ENCODE measurements at regions not wholly inside any gene's neighbourhood (a gene's known extent, or its start where the extent isn't known, plus 50 kb on each side); places are given as distances from the start of the nearest gene placed in this dataset.

DNA sequence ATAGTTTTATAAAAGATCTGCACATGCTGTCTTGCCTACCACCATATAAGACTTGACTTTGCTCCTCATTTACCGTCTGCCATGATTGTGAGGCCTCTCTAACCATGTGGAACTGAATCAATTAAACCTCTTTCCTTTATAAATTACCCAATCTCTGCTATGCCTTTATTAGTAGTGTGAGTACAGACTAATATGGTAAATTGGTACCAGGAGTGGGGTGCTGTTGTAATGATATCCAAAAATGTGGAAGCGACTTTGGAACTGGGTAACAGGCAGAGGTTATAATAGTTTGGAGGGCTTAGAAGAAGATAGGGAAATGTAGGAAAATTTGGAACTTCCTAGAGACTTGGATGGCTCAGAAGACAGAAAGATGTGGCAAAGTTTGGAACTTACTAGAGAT, 64.2 kb upstream of the TFAP2D start:
- TF ChIP-seq EZH2 (IDR thresholded peaks at IDR 0.05; ENCODE audit: borderline replicate concordance, low read length): no peak
- TF ChIP-seq, protein P1, sequence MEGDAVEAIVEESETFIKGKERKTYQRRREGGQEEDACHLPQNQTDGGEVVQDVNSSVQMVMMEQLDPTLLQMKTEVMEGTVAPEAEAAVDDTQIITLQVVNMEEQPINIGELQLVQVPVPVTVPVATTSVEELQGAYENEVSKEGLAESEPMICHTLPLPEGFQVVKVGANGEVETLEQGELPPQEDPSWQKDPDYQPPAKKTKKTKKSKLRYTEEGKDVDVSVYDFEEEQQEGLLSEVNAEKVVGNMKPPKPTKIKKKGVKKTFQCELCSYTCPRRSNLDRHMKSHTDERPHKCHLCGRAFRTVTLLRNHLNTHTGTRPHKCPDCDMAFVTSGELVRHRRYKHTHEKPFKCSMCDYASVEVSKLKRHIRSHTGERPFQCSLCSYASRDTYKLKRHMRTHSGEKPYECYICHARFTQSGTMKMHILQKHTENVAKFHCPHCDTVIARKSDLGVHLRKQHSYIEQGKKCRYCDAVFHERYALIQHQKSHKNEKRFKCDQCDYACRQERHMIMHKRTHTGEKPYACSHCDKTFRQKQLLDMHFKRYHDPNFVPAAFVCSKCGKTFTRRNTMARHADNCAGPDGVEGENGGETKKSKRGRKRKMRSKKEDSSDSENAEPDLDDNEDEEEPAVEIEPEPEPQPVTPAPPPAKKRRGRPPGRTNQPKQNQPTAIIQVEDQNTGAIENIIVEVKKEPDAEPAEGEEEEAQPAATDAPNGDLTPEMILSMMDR (conservative IDR thresholded peaks at IDR 0.05 in 1 of 2, IDR thresholded peaks at IDR 0.05 in 1 of 2; ENCODE audit: extremely low read depth in 1 of 2, insufficient read depth in 1 of 2, low read depth in 1 of 2, low read length in 2 of 2): no peak

All from mammary epithelial cell (primary cell).